GM19238 (cell line): ENCODE measurements at regions not wholly inside any gene's neighbourhood (a gene's known extent, or its start where the extent isn't known, plus 50 kb on each side); places are given as distances from the start of the nearest gene placed in this dataset.

ENCODE experiments used
- DNase-seq: peaks from one replicate; pipeline ENCODE4 v3.0.0; 2011; ENCODE audit warnings: low spot score; ENCODE audit not compliant: insufficient read length

DNA sequence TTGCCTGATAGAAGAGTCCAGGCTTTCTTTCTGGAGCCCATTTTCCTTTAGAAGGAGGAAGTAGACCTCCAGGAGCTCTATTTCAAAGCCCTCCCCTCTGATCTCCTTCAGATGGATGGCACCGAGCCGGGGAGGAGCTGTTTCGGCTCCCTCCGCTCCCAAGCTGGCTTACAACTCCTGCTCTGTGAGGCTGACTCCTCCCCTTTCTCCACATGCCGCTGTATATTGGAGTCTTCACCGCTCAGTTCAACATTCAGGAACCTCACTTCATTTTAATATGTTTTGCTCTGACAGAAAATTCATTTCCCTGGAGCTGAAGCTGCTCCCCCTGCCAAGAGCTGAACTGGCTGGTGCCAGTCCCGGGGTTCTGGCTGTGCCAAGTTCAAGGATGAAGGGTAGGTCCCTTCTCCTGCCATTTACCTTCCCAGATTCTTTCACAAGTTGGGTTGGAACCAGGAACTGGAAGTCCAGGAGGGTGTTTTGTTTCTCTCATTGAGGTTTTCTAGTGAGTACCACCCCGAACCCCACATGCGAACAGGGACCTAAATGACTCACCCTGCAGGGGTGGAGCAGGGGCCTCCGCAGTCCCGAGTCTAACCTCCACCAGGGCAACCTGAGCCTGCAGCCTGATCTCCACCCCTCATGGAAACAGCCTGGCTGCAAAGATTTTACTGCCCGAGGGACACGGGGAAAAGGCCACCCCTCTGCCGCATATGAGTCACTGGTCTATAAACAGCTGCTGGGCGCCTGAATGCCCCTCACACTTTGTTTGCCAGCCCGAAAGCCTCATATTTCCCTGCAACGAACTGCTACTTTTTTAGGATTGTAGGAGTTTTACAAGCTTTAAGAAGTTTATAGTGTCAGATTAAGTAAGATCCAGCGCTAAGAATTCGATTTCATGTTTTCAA is 68.6 kb upstream of the FOXA2 start:
- no peak for DNase-seq

DNA sequence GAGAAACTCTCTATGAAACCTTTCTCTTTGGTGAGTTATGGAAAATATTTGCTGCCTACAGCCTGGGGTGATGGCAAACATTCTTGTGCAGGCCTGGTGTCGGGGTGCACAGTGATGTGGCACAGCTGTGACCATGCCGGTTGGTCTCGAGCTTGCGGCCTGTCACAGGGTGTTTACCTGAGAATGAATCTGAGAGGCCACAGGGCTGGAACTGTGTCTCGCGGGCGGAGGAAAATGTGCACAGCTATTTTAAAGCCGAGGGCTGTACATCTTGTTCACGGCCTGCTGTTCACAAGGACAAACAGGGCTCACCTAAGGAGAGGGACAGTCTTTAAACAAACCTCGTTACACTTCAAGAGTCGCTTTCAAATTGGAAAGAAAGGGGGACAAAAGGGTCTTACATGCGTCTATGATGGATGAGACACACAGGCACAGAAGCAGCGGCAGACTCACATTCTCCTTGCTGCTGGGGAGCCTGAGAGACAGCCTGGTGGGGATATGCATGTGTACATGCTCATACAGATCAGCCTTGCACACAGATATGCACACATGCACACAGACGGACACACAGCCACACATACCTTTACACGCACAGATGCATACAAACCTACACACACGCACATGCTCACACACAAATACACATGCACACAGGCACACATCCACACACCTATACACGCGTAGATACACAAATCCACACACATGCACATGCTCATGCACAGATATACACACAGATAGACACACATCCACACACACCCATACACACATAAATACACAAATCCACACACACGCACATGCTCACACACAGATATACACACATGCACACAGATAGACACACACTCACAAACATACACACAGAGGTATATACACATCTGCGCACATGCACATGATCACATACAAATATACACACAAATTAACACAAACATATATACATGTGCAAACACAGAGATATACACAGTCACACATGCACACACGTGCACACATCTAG is 69.6 kb upstream of the FOXA2 start:
- DNase-seq = no peak

DNA sequence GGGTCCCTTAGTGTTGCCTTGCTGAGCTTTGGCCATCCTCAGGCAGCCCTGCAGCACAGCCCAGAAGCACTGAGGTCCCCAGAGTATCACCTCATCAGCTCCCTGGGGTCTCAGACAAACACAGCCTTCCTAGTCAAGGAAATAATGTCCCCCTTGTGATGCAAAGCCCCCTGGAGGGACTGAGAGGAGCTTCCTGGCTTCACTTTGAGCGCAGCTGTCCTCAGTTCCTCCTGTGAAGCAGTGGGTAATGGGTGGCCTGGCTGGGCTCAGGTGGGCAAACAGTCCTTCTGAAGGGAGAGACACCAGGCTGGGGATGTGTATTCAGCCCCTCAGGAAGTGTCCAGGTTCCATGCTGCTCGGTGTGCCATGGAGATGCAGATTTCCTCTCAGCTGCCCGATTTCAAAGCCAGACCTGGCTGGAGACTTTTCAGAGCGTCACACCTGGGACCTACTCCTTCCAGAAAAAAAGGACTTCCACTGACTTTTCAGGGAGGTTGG is 79.2 kb upstream of the FOXA2 start:
- DNase-seq = no peak

- no peak for DNase-seq
These were observed 82.8 kb upstream of the FOXA2 start for GRCh38 chr20:22667198-22667597.

- DNase-seq = no peak
These were observed 87.8 kb upstream of the FOXA2 start for GRCh38 chr20:22672191-22672590.

- no peak for DNase-seq
These were observed 89.1 kb upstream of the FOXA2 start for GRCh38 chr20:22673467-22673866.

DNA sequence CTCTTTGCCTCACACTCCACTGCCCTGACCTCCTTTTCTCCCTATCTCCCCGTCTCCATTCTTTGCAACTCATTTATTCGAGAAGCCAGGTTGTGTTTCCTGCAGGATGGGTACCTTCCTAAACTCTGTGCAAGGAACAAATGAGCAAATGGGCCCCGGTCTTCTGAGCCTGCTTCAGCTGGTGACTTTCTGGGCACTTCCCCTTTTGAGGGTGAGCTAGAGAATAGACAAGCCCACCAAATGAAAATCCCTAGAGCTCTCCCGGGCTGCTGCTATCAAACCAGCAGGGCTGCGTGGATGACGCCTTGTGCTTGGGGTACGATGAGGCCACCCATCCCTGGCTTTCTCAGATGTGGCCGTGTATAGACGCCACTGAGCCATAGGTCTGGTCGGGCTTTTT is 91.0 kb upstream of the FOXA2 start:
- no peak for DNase-seq

- DNase-seq = no peak
These were observed 94.3 kb upstream of the FOXA2 start for GRCh38 chr20:22678678-22679077.

DNA sequence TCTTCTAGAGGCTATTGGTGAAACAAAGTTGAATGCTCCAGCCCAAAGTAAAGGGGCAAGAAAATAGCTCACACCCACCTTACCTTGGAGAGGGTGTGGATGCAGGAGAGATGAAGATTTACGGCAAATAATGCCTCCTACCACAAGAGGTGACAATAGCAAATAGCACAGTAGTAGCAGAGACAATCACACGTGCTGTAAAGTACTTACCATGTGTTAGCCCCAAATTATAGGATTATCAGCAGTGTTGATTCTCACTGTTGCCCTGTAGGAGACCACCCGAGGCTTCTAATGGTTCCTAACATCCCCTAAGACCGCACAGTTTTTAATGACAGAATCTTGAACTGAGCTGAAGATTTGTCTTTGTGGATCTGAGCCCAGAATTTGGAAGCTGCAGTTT is 94.8 kb upstream of the FOXA2 start:
- no peak for DNase-seq

- no peak for DNase-seq
These were observed 95.8 kb upstream of the FOXA2 start for GRCh38 chr20:22680031-22680740.

DNA sequence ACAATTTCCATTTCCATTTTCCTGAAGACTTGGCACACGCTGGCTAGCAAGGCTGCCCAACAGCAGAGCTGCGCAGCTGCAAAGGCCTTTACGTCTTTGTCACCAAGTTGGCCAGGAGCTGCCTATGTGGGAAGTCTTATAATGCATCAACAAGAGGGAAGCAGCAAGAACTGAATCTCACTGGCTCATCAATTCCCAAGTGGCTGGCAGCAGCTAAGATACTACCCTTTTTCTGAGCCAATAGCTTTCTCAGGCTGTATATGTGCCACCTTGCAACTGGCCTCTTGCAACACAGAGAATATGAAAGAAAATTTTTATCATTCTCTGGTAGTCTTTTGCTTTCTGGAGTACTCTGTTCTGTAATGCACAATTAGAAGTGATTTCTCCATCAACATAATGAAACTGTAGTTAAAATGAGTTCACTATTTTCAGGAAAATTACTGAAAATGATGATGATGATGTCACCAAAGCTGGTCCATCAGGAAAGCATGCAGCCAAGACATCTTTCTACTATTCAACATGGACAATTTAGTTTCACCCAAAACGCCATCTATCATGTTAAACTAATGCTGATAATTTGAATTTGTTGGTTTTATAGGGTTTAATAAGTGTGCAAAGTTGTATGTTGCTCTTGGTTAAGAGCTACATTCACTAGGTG is 97.3 kb upstream of the FOXA2 start:
- DNase-seq = no peak

- no peak for DNase-seq
These were observed 98.0 kb upstream of the FOXA2 start for GRCh38 chr20:22682381-22682780.

DNA sequence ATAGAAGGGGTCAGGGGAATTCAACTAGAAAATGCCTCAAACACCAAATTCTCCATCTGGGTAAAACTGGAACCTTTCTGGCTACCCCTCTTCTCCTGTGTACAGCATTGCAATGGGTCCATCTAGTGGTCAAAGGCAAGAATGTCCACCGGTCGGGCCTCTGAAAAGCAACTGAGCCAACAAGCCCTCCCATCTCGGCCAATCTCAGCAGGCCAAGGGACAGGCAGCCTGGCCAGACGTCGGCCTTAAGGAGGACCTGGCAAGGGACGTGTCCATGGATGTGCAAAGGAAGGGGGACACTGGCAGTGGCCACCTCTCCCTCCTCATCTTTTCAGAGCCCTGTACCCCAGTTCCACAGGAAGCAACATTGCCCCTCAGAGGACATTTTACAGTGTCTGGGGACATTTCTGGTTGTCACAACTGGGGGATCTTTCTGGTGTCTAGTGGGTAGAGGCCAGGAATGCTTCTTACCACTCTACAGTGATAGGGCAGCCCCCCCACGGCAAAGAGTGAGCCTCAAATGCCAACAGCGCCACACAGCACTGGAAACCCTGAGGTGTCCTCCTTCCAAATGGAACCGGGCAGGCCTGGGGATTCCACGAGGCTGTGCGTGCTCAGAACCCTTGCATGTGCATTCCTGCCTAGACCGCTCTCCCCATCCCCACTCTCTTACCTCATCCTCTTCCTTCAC is 99.8 kb upstream of the FOXA2 start:
- DNase-seq = peak; percentile 19

GRCh38 chr20:22684763-22685443 is 100.5 kb upstream of the FOXA2 start:
- no peak for DNase-seq

DNA sequence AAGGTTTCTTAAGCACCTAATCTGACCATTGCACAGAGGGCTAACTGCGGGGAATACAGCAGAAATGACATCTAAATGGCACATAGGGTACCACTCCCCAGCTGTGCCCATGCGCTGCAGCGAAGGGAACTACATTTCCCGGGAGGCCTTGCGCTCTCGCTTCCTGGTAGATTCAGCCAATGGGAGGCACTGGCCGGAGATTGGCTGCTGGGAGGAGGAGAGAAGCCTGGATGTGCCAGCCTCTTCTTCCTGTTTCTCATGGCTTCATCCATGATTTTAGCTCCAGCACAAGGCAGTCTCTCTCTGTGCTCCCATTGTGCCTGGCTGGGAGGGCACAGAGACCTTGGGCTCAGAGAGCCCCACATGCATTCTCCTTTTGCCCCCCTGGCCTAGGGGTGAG is 101.7 kb upstream of the FOXA2 start:
- DNase-seq = no peak

- no peak for DNase-seq
These were observed 103.4 kb upstream of the FOXA2 start for GRCh38 chr20:22687676-22688349.

DNA sequence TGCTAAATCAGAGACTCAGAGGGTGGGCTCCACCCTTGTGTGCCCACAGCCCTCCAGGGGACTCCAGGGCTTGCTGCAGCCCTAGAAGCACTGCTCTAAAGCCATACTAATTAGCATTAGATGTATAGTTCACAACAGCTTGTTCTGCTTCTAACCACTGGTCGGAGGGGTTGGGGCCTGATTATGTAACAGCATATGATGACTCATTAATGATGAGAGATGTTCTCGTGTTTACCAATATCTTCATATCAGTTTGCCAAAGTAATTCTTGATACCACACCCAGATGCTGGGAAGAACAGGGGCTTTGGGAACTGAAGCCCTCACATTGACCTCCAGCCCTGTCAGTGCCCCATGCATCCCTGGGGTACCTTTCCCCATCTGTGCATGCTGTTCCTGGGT is 104.1 kb upstream of the FOXA2 start:
- DNase-seq = no peak

- DNase-seq = no peak
These were observed 104.9 kb upstream of the FOXA2 start for GRCh38 chr20:22689266-22689665.

GRCh38 chr20:22690000-22690399 is 105.6 kb upstream of the FOXA2 start:
- DNase-seq = no peak
